GM12891 (cell line): ENCODE measurements at regions not wholly inside any gene's neighbourhood (a gene's known extent, or its start where the extent isn't known, plus 50 kb on each side); places are given as distances from the start of the nearest gene placed in this dataset.

Source experiments
- POLR2A ChIP-seq: IDR thresholded peaks from 2 replicates; pipeline ENCODE4 v1.6.1; 2011; ENCODE audit warnings: low read depth, low read length, control low read depth
- TAF1 ChIP-seq: IDR thresholded peaks from 2 replicates; pipeline ENCODE4 v1.6.1; 2011; ENCODE audit warnings: low read depth, low read length, control low read depth

DNA sequence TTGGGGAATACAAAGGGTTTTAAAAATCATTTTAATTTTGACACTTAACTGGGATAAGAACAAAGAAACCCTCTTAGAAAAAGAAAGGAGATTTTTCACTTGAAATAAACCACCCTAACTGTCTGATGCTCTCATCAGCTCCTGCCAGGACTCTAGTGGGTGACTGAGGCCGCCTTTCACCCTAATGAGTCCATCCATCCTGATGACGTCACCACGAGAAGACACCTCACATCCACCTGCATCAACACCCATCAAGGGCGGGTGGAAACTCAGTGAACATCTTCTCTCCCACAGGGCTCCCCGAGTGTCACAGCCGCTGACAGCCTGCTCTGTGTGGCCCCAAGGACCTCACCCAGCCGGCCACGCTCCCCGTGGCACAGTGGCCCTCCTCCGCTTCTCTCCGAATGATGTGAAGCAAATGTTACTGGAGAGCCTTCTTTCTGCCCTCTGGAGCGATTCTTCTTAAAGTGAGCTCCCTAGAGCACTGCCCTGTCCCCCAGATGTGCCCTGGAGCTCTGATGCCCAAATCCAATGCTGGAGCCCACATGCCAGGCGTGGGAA is 584.3 kb upstream of the ADAMTS16 start:
- TF ChIP-seq POLR2A (no peak), TAF1 (no peak)
